HEK293T (cell line): ENCODE measurements at regions not wholly inside any gene's neighbourhood (a gene's known extent, or its start where the extent isn't known, plus 50 kb on each side); places are given as distances from the start of the nearest gene placed in this dataset.

Experiments
- ARNT ChIP-seq: fragments of 450-650 bp; IDR thresholded peaks from 2 replicates; pipeline ENCODE4 v1.6.1; 2017; ENCODE audit warnings: mild to moderate bottlenecking
- ELF4 ChIP-seq: fragments of 450-650 bp; IDR thresholded peaks from 2 replicates; pipeline ENCODE4 v1.6.1; 2017; ENCODE audit warnings: antibody characterized with exemption
- FOXA1 ChIP-seq: fragments of 450-650 bp; IDR thresholded peaks from 2 replicates; pipeline ENCODE4 v1.6.1; 2016; ENCODE audit warnings: mild to moderate bottlenecking
- FOXM1 ChIP-seq: fragments of 450-650 bp; IDR thresholded peaks from 2 replicates; pipeline ENCODE4 v1.6.1; 2017; ENCODE audit warnings: mild to moderate bottlenecking, borderline replicate concordance
- L3MBTL2 ChIP-seq: fragments of 450-650 bp; conservative IDR thresholded peaks from 2 replicates; pipeline ENCODE4 v1.6.1; 2016; ENCODE audit warnings: mild to moderate bottlenecking
- SP1 ChIP-seq: fragments of 450-650 bp; IDR thresholded peaks from 2 replicates; pipeline ENCODE4 v1.6.1; 2017
- TARDBP ChIP-seq: fragments of 450-650 bp; IDR thresholded peaks from 2 replicates; pipeline ENCODE4 v1.6.1; 2016

- no peak for TF ChIP-seq FOXA1
- no peak for TF ChIP-seq ARNT
- no peak for TF ChIP-seq ELF4
- no peak for TF ChIP-seq SP1
- no peak for TF ChIP-seq FOXM1
- TF ChIP-seq TARDBP: no peak
- TF ChIP-seq L3MBTL2: no peak
These were observed 1307.9 kb upstream of the CDH6 start for GRCh38 chr5:29885595-29885994.
